ENCODE measurements at regions not wholly inside any gene's neighbourhood (a gene's known extent, or its start where the extent isn't known, plus 50 kb on each side); places are given as distances from the start of the nearest gene placed in this dataset.

DNA sequence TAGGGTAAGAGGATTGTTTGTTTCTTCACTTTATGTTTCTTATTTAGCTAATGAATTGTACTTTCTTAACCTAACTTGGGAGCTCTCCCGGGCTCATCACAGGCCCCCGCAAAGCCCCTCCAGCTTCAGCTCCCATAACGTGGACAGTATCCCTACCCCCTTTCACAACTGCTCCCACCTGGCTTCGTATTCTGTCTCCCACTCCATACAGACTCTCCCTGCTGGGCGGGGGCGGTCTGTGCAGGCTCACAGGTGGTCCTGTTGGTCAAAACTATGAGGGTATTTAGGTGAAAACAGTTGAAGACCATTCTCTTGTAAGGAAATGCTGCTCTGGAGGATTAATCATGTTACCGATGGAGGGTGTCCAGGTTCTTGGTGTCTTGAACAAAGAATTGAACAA, 805.3 kb downstream of the SEMA5A start:
- DNase-seq = no peak

GRCh38 chr5:8749556-8749955, 796.3 kb downstream of the SEMA5A start:
- no peak for DNase-seq

DNA sequence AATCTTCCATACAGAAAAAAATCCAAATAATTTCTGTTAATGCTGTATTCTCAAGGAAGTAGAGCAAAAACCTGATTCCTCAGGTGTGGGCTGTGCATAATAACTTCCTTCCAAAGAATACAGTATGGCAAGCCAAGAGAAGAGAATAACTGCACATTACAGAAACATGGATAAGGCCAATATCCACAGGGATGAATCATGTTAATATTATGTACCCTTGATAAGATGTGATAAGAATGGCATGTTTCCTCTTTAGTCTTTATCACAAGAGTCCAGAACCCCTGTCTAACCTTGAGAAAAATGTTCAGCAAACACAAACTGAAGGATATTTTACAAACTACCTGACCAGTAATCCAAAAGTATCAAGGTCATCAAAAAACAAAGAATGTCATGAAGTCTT, 795.8 kb downstream of the SEMA5A start:
- DNase-seq = no peak

DNA sequence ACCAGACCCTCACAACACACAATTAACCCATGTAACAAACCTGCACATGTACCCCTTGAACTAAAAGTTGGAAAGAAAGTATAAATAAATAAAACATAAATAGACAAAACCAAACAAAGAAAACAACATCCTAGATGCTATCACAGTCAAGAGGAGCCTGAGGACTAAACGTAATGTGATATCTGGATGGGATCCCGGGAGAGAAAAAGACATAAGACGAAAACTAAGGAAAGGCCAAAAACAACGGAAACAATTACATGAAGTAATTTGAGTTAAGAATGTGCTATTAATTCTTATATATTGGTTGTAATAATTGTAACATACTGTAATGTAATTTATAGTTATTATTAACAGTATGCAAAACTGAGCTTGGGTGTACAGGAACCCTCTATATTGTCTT, 793.9 kb downstream of the SEMA5A start:
- DNase-seq = no peak

GRCh38 chr5:8752595-8752994, 793.3 kb downstream of the SEMA5A start:
- DNase-seq = no peak

GRCh38 chr5:8756498-8757084, 789.3 kb downstream of the SEMA5A start:
- no peak for DNase-seq

DNA sequence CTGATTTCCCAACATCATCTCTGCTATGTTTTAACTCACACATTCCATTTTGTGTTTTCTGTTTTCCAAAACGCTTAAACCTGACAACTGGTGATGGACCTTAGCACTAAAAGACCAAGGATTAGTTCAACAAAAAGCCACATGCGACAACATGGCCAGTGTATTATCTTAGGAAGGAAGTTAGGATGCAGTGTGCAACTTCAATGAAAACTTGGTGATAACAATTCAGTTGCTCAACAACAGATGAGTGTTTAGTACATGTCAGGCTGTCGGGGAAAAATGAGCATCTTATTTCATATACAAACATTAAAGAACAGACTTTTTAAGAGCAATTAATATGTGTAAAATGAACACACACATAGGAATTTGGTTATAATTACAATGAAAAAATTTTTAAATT, 780.0 kb downstream of the SEMA5A start:
- DNase-seq = no peak

DNA sequence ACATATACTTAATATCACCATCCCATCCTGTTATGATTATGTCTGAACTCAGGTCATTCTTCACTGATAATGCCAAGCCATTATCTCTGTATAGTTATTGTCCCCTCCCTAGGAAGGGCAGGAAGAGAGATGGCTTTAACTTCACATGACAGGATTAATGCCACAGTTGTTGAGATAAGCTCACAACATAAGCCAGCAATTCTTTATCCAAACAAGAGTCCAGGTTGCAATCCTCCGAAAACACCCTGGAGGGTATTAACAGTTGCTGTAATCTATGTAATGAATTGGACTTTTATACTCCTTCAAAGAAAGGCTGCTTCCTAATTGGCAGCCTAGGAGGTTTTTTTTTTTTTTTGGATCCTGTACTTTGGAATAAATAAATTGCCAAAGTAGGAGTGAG, 779.4 kb downstream of the SEMA5A start:
- DNase-seq = no peak

DNA sequence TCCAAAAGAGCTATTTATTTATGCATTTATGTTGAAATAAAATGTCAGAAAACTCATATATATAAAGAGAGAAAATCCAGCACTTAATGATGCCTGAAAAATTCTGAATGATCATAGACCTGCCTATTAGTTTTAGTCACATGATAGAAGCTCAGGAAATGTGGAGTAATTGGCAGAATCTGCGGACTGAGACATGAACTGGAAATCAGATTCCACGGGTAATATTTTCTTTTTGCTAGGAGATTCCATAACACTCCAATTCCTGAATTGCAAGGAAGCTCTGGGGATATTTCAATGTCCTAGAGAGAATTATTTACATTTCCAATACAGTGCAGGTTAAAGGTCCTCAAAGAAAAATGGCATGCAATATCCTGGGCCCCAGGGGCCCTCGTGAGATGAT, 778.8 kb downstream of the SEMA5A start:
- DNase-seq = no peak

DNA sequence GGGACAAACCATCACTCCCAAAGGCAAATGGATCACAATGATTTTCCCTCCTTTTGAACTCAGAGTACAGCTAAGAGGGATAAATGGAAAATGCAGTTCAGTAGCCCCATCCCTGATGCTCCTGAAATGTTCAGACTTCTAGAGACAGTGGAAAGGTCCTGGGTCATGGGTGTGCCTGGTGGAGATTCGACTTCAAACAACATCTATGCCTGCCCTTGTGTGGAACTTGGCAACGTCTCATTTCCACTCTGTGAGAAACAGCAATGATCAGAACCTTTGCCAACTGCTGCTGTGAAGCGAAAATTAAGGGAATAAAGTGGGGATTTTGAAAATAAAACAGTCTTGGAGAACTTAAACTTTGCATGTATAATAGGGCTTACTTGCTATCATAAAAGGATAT, 778.1 kb downstream of the SEMA5A start:
- DNase-seq = no peak

DNA sequence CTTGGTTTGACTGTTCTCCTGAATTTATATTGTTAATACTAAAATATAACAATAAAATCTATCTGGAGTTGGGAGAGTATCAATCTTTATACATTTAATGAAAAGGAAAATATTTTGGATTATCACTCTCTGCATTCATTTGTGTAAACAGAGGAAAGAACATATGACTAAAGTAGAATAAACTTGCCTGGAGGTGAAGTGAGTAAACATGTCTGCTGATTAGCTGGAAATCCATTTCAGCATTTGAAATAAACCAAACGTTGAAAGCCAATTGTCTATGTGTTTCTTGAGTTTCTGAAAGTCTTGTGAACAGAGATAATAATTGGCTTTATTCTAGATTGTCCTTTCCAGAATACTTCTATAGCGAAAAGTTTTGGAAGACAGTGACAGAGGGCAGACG, 776.2 kb downstream of the SEMA5A start:
- no peak for DNase-seq

DNA sequence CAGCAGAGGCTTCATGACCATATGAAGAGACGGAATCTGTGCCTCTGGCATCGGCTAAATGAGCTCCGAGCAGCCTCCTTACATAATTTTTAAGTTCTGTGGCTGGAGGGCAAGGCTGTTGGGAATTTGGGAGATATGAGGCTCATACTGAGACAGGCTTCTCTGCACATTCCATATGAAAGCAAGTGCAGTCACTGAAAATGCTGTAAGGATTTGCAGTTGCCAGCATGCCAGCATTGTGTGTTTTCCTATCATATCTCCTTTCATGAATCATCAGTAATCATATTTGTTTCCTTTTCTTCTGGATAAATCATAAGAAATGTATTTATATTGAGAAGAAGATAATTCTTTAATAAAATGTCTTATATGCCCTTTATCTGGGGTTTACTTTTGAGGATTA, 775.4 kb downstream of the SEMA5A start:
- DNase-seq = no peak

- DNase-seq = no peak
These were observed 772.7 kb downstream of the SEMA5A start for GRCh38 chr5:8773046-8773615.

DNA sequence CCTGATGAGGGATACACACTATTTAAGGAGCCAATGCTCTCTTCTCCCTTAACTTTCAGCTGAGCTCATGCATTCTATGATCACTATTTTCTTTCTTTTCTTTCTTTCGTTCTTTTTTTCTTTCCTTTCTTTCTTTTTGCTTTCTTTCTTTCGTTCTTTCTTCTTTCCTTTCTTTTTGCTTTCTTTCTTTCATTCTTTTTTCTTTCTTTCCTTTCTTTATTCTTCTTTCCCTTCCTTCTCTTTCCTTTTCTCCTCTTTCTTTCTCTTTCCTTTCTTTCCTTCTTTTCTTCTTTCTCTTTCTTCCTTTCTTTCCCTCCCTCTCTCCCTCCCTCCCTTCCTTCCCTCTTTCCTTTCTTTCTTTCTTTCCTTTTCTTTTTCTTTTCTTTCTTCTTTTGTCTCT, 761.2 kb downstream of the SEMA5A start:
- no peak for DNase-seq

DNA sequence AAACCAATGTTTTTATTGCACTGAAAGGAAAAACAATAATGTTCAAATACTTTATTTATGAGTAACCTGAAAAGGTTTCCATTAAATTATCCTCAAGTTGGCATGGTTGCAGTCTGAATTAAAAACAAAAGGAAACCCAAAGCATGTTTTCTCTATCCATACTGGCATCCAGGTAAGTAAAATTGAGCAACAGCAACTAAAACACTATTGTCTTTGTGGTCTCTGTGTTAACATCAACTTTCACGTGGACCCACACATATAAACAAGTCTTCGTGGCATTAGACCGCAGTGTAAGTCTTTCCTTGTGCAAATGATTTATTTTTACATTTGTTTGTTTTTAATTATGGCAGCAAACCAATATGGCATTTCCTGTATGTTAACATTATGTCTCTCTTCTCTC, 757.6 kb downstream of the SEMA5A start:
- DNase-seq = no peak

DNA sequence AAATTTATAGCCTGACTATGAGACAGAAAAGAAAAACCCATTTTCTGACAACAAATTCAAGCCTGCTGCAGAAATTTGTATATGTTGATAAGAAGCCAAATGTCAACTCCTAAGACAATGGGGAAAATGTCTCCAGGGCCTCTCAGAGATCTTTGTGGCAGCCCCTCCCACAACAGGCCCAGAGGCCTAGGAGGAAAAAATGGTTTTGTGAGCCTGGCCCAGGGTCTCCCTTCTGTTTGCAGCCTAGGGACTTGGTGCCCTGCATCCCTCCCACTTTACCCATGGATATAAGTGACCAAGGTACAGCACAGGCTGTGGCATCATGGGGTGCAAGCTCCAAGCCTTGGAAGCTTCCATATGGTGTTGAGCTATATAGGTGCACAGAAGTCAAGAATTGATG, 740.2 kb downstream of the SEMA5A start:
- DNase-seq = no peak

DNA sequence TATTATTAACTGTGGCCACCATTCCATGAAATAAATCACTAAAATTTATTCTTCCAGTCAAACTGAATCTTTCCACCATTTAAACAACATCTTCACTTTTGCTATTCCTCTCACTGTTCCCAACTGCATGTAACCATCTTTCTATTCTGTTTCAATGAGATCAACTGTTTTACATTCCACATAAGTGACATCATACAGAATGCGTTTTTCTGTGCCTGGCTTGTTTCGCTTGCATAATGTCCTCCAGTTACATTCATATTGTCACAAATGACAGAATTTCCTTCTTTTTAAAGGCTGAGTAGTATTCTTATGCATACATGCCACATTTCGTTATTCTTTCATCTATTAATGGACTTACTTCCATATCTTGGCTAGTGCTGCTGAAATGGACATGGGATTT, 738.2 kb downstream of the SEMA5A start:
- no peak for DNase-seq

DNA sequence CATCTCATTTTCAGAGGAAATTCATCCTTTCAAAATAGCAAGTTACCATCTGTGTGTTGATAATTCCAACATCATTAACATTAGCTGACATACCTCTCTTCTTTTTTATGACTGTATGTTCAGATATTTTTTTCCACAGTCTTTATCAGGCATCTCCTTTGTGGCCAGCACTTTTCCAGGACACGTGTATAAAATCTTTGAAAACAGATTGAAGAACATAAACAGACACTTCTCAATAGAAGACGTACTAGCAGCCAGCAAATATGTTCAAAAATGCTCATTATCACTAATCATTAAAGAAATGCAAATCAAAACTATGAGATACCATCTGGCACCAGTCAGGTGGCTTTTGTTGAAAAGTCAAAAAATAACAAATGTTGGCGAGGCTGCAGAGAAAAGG, 734.3 kb downstream of the SEMA5A start:
- DNase-seq = no peak

DNA sequence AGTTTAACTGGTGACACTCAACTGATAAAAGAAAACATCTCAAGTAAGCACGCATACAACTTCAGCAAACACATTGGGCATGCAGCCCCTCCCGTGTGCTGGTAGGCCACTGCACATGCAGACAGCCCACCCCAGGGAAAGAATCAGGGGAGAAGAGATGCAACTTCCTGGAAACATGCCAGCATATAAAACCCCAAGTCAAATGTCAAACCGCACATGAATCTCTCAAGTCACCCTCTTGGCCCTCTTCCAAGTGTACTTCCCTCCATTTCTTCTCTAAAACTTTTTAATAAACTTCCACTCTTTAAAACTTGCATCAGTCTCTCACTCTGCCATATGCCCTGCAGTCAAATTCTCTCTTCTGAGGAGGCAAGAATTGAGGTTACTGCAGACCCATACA, 732.7 kb downstream of the SEMA5A start:
- no peak for DNase-seq

- DNase-seq = no peak
These were observed 731.8 kb downstream of the SEMA5A start for GRCh38 chr5:8814105-8814504.

DNA sequence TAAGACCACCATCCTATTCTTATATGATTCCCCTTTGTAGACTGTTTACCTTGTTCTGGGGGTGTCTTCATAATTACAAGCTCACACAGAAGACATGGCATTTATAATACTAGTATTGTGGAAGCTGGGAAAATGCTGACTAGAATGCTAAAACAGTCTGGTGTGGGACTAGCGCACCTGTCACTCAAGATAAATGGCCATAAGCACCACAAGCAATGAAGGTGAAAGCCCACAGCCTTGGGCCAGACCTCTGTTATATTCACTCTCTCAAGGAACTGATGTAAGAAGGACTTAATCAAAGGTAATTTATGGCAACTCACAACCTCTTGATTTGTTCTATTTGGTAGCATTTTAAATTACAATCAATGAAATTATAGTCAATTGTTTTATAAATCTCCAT, 721.5 kb downstream of the SEMA5A start:
- no peak for DNase-seq

GRCh38 chr5:8825139-8825757, 720.6 kb downstream of the SEMA5A start:
- DNase-seq = no peak

DNA sequence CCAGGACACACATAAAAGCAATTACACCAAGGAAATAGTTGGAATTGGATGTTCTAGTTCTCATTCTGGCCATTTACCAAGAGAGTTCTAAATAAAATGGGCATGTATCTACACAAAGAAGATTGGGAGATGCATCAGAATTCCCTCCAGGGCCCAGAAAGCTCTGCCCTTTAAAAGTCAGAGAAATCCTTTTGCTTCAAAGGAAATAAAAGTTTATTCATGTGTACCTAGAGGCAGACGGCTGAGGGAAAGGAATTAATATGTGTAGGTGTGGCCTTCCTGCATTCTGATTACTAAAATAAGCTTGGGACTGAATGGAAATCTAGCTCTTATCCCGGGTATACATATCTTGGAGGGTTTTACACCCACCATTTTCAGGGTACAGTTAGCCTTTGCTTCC, 719.4 kb downstream of the SEMA5A start:
- no peak for DNase-seq

- no peak for DNase-seq
These were observed 718.2 kb downstream of the SEMA5A start for GRCh38 chr5:8827696-8828095.

All from KG1 (cell line).